Ishikawa (cell line): ENCODE measurements at regions not wholly inside any gene's neighbourhood (a gene's known extent, or its start where the extent isn't known, plus 50 kb on each side); places are given as distances from the start of the nearest gene placed in this dataset.

Experiments used
- CEBPB ChIP-seq: IDR thresholded peaks from 2 replicates; pipeline ENCODE4 v1.6.1; 2012
- CREB1 ChIP-seq: IDR thresholded peaks from 2 replicates; pipeline ENCODE4 v1.6.1; 2012; ENCODE audit warnings: low read depth
- EGR1 ChIP-seq: IDR thresholded peaks from 2 replicates; pipeline ENCODE4 v1.6.1; 2012
- EP300 ChIP-seq: IDR thresholded peaks from 2 replicates; pipeline ENCODE4 v1.6.1; 2012; ENCODE audit warnings: borderline replicate concordance
- FOXM1 ChIP-seq: IDR thresholded peaks from 2 replicates; pipeline ENCODE4 v1.6.1; 2012; ENCODE audit warnings: low read depth, borderline replicate concordance
- NFIC ChIP-seq: IDR thresholded peaks from 2 replicates; pipeline ENCODE4 v1.6.1; 2012
- RAD21 ChIP-seq: IDR thresholded peaks from 2 replicates; pipeline ENCODE4 v1.6.1; 2012; ENCODE audit warnings: low read depth
- TAF1 ChIP-seq: IDR thresholded peaks from 2 replicates; pipeline ENCODE4 v1.6.1; 2012; ENCODE audit warnings: low read depth, mild to moderate bottlenecking
- TCF12 ChIP-seq: IDR thresholded peaks from 2 replicates; pipeline ENCODE4 v1.6.1; 2012; ENCODE audit warnings: low read depth
- TEAD4 ChIP-seq: IDR thresholded peaks from 2 replicates; pipeline ENCODE4 v1.6.1; 2012
- YY1 ChIP-seq: IDR thresholded peaks from 2 replicates; pipeline ENCODE4 v1.6.1; 2012; ENCODE audit warnings: low read depth
- ZBTB7A ChIP-seq: IDR thresholded peaks from 2 replicates; pipeline ENCODE4 v1.6.1; 2012; ENCODE audit warnings: low read depth
- TF ChIP-seq, protein P1 (sequence below): IDR thresholded peaks from 2 replicates; pipeline ENCODE4 v1.6.1; 2012
- TF ChIP-seq, protein P2 (sequence below): IDR thresholded peaks from 2 replicates; pipeline ENCODE4 v1.6.1; 2012; ENCODE audit warnings: low read depth, mild to moderate bottlenecking
- TF ChIP-seq, protein P3 (sequence below): IDR thresholded peaks from 2 replicates; pipeline ENCODE4 v1.6.1; 2012

DNA sequence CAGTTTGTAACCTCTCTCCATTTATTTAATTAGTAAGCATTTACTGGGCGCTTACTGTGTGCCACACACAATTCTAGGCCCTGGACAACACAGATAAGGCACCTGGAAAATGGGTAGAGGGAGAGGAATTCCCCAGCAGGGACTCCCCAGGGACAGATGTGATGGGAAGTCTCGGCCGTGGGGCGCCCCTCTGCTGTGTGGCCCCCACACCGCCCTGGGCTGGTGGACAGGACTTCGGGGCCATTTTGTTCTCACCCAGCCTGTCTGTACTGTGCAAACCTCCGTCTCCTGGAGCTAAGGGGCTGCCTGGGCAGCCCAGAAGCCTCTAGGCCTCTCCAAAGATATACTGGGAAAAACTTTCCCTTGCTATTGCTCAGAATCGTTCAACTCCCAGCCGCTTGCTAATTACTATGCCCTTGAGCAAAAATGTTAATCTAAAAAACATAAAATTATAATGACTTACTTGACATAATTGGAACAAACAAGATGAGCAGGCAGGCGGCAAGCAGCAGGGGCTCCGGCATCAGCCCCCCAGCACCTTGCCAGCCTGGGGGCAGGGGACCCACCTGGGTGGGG, 64.4 kb upstream of the NCOR2 start:
- TF ChIP-seq CREB1 (no peak), CEBPB (no peak), EP300 (no peak), EGR1 (no peak), ZBTB7A (no peak), TEAD4 (no peak), RAD21 (no peak), YY1 (no peak), TAF1 (no peak), FOXM1 (no peak), TCF12 (no peak), NFIC (no peak)
- TF ChIP-seq, protein P1, sequence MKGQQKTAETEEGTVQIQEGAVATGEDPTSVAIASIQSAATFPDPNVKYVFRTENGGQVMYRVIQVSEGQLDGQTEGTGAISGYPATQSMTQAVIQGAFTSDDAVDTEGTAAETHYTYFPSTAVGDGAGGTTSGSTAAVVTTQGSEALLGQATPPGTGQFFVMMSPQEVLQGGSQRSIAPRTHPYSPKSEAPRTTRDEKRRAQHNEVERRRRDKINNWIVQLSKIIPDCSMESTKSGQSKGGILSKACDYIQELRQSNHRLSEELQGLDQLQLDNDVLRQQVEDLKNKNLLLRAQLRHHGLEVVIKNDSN: no peak
- TF ChIP-seq, protein P2, sequence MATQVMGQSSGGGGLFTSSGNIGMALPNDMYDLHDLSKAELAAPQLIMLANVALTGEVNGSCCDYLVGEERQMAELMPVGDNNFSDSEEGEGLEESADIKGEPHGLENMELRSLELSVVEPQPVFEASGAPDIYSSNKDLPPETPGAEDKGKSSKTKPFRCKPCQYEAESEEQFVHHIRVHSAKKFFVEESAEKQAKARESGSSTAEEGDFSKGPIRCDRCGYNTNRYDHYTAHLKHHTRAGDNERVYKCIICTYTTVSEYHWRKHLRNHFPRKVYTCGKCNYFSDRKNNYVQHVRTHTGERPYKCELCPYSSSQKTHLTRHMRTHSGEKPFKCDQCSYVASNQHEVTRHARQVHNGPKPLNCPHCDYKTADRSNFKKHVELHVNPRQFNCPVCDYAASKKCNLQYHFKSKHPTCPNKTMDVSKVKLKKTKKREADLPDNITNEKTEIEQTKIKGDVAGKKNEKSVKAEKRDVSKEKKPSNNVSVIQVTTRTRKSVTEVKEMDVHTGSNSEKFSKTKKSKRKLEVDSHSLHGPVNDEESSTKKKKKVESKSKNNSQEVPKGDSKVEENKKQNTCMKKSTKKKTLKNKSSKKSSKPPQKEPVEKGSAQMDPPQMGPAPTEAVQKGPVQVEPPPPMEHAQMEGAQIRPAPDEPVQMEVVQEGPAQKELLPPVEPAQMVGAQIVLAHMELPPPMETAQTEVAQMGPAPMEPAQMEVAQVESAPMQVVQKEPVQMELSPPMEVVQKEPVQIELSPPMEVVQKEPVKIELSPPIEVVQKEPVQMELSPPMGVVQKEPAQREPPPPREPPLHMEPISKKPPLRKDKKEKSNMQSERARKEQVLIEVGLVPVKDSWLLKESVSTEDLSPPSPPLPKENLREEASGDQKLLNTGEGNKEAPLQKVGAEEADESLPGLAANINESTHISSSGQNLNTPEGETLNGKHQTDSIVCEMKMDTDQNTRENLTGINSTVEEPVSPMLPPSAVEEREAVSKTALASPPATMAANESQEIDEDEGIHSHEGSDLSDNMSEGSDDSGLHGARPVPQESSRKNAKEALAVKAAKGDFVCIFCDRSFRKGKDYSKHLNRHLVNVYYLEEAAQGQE: no peak
- TF ChIP-seq, protein P3, sequence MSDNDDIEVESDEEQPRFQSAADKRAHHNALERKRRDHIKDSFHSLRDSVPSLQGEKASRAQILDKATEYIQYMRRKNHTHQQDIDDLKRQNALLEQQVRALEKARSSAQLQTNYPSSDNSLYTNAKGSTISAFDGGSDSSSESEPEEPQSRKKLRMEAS: no peak

DNA sequence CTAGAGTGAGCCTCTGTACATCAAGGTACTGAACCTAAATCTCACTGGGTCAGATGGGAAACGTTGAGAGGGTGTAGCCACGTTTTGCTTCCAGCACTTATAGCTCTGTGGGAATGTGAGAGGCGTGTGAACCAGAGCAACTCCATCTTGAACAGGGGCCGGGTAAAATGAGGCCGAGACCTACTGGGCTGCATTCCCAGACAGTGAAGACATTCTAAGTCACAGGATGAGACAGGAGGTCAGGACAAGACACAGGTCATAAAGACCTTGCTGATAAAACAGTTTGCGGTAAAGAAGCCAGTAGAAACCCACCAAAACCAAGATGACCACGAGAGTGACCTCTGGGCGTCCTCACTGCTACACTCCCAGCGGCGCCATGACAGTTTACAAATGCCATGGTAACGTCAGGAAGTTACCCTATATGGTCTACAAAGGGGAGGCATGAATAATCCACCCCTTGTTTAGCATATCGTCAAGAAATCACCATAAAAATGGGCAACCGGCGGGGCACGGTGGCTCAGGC, 63.4 kb upstream of the NCOR2 start:
- TF ChIP-seq YY1: 0 out of 2 replicates have a peak, but pooled peaks have one; percentile 28
- TF ChIP-seq CREB1: no peak

DNA sequence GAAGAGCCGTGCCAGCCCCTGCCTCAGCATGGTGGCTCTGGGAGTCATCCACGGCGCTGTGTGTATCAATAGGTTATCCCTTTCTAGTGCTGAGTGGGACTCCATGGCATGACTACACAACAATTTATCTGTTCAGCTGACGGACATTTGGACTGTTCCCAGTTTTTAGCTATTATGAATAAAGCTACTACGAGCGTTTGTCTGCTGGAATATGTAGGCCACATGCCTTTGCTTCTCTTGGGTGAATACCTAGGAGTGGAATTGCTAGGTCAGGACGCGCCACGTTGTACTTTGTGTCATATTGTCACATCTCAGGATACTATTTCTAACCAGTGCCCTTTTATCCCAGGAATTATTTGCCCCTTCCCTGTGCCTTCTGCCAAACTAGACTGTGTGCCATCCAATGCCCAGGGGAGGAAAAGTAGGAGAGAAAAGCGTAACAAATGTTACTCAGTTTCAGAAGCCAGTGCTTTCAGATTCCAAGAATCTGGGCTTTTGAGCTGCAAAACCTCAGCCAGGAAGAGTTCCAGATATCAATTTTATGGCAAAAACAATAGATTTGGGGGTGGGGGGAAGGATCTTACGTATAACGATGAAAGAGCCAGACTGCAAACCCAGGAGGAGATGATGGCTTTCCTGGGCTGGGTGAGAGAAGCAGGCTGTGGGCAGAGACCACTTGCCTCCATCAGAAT, 62.5 kb upstream of the NCOR2 start:
- TF ChIP-seq TAF1 (no peak), FOXM1 (no peak), RAD21 (no peak), EGR1 (no peak), CEBPB (no peak)
- TF ChIP-seq, protein P2: no peak

DNA sequence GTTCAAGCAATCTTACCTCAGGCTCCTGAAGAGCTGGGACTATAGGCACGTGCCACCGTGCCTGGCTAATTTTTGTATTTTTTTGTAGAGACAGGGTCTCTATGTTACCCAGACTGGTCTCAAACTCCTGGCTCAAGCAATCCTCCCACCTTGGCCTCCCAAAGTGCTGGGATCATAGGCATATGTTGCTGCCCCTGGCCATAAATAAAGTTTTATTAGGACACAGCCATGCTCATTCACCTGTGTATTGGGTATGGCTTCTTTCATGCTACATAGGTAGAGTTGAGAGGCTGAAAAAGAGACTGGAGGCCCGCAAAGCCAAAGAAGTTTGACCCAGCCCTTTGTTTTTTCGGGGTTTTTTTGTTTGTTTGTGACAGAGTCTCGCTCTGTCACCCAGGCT, 61.7 kb upstream of the NCOR2 start:
- TF ChIP-seq NFIC (no peak), CREB1 (no peak), EP300 (no peak), TEAD4 (no peak), CEBPB (no peak), EGR1 (no peak), YY1 (no peak), TAF1 (no peak), RAD21 (no peak)
- TF ChIP-seq, protein P1: no peak

DNA sequence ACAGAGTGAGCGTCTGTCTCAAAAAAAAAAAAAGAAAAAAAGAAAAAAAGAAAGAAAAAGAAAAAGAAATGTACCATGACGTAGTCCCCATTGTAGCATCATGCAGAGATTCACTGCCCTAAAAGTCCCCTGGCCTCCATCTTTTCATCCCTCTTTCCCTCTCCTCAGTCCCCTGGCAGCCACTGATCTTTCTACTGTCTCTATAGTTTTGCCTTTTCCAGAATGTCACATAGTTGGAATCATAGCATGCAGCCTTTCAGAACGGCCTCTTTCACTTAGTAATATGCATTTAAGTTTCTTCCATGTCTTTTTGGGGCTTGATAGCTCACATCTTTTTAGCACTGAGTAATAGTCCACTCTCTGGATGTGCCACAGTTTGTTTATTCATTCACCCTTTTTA, 60.5 kb upstream of the NCOR2 start:
- TF ChIP-seq CREB1 (no peak), CEBPB (no peak), EP300 (no peak), TAF1 (no peak), NFIC (no peak), YY1 (no peak), FOXM1 (no peak), EGR1 (no peak), TEAD4 (no peak), TCF12 (no peak), RAD21 (no peak), ZBTB7A (no peak)
- TF ChIP-seq, protein P3: no peak
- TF ChIP-seq, protein P1: no peak
- TF ChIP-seq, protein P2: no peak
